Upper lobe of left lung (tissue), 4 donors: ENCODE measurements at regions not wholly inside any gene's neighbourhood (a gene's known extent, or its start where the extent isn't known, plus 50 kb on each side); places are given as distances from the start of the nearest gene placed in this dataset.

Experiments
- EP300 ChIP-seq, 4 donors: sonication (generic); formaldehyde crosslinking; IDR thresholded peaks; one replicate each; pipeline ENCODE4 v1.5.1; 2017; ENCODE audit warnings: antibody characterized with exemption in 4 of 4, control low read depth in 2 of 4
- POLR2A ChIP-seq, 4 donors: fragments of 450-650 bp; IDR thresholded peaks; one replicate each; pipeline ENCODE4 v1.5.1; 2016 to 2017; ENCODE audit warnings: antibody characterized with exemption in 4 of 4, mild to moderate bottlenecking in 2 of 4
- POLR2AphosphoS5 ChIP-seq, 2 donors: sonication (generic); formaldehyde crosslinking; IDR thresholded peaks; one replicate each; pipeline ENCODE4 v1.5.1; 2017; ENCODE audit warnings: antibody characterized with exemption in 2 of 2
- TF ChIP-seq, protein P1 (sequence below), 6 experiments: fragments of 450-650 bp in 4 of 6; fragments of 200-600 bp in 2 of 6; sonication (generic) in 2 of 6; IDR thresholded peaks; one replicate each; pipeline ENCODE4 v1.5.1; 2016 to 2019; ENCODE audit warnings: antibody characterized with exemption in 6 of 6

DNA sequence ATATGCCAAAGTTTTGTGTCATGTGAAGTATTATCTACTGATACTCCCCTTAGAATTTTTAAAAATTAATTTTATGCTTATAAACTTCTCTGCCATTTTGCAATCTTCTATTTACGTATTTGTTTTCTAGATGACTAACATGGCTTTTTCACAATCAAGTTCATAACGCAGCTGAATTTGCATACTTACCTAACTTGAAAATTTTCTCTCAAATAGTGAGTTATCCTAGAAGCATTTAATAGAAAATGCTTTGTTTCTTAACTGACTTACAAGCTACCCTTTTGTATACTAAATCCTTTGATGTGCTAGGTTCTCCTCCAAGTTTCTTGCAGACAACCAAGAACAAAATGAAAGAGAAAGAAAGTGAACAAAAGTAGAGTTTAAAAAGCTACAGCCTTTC lies 683.5 kb downstream of the LIG4 start:
- TF ChIP-seq, protein P1, sequence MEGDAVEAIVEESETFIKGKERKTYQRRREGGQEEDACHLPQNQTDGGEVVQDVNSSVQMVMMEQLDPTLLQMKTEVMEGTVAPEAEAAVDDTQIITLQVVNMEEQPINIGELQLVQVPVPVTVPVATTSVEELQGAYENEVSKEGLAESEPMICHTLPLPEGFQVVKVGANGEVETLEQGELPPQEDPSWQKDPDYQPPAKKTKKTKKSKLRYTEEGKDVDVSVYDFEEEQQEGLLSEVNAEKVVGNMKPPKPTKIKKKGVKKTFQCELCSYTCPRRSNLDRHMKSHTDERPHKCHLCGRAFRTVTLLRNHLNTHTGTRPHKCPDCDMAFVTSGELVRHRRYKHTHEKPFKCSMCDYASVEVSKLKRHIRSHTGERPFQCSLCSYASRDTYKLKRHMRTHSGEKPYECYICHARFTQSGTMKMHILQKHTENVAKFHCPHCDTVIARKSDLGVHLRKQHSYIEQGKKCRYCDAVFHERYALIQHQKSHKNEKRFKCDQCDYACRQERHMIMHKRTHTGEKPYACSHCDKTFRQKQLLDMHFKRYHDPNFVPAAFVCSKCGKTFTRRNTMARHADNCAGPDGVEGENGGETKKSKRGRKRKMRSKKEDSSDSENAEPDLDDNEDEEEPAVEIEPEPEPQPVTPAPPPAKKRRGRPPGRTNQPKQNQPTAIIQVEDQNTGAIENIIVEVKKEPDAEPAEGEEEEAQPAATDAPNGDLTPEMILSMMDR (IDR thresholded peaks at IDR 0.05) = no peak
- TF ChIP-seq POLR2A (IDR thresholded peaks at IDR 0.05) (no peak), EP300 (IDR thresholded peaks at IDR 0.05) (no peak), POLR2AphosphoS5 (IDR thresholded peaks at IDR 0.05) (no peak)
